CD4-positive, alpha-beta T cell treated with Interferon alpha-2 for 1 hour (primary cell): ENCODE measurements at regions not wholly inside any gene's neighbourhood (a gene's known extent, or its start where the extent isn't known, plus 50 kb on each side); places are given as distances from the start of the nearest gene placed in this dataset.
A peak's percentile ranks its signal among the peaks of the same experiment; 100 is the strongest.

ENCODE experiments used
- DNase-seq, 2 donors: peaks; one replicate each; pipeline ENCODE4 v3.0.0-alpha.2; 2020 to 2022

DNA sequence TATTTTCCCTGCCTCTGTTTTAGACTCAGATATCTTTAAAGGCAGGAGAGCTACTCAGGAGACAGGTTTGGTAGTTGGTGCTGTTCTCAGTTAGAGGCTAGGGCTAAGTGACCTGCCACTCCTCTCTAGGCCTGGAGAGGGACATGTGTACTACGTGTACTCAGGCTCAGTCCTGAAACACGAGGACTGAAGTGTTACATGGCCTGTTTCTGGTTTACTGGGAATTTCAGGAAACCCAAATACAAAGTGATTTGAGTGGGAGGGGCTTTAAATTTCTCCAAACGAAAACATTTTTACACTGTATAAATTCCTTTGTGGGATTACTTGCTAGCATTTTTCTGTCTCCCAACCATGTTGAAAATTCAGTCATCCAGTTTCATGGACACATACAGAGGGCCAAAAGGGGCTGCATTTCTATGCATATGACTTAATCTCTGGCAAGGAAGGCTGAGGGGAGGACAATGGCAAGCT, 343.3 kb downstream of the CYP26B1 start:
- DNase-seq = no peak

DNA sequence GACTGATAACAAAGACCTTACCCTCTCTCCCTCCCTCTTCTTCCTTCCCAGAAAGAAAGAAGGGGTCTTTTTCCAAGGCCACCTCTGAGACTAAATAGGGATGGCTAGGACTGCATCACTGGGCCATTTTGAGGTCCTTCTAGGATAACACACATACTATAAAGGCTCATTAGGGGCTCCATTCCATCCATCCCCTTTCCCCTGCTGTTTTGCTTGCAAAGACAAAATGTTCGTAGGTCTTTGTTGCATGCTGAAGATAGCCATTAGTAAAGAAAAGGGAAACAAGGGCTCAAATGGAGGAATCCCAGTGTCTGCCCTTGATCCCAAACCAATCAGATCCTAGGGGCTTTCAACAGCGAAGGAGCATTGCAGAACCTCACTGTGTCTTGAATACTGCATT, 344.3 kb downstream of the CYP26B1 start:
- no peak for DNase-seq

GRCh38 chr2:71802556-71802955, 345.1 kb downstream of the CYP26B1 start:
- no peak for DNase-seq

DNA sequence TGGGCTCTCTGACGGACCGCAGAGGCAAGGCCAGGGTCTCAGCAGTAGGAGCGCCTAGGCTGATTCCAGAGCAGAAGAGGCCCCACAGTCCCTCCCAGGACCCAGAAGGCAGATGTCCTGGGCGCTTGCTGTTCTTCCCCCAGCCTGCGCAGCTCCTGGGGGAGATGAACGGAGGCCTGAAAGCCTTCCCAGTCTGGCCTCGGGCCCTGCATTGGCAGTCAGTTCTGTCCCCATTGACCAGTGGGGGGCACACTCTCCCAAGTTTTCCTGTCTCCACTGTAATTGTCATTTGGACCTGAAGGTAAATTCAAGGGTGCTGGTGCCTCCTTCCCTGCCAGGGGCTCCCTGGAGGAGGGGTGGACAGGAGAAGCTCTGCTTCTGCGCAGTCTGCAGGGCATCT, 345.7 kb downstream of the CYP26B1 start:
- DNase-seq = no peak

DNA sequence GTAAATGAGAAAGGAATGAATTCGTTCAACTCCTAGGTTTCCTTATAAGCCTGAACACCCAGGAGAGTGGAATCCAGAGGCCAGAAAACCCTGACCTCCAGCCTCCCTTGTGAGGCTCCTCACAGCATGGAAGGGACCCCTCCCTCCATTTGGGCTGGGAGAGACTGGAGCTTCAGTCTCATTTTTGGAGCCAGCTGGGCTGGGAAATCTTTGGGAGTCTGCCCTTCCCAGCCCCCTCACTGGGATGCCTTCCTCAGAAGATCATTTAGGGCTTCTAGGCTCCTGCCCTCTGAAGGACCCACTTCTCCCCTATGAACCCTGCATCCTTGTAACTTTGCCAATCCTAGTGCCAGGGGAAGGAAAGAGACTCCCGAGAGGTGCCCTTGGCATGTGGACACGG, 346.1 kb downstream of the CYP26B1 start:
- DNase-seq = no peak

GRCh38 chr2:71800851-71801250, 346.8 kb downstream of the CYP26B1 start:
- DNase-seq = no peak

DNA sequence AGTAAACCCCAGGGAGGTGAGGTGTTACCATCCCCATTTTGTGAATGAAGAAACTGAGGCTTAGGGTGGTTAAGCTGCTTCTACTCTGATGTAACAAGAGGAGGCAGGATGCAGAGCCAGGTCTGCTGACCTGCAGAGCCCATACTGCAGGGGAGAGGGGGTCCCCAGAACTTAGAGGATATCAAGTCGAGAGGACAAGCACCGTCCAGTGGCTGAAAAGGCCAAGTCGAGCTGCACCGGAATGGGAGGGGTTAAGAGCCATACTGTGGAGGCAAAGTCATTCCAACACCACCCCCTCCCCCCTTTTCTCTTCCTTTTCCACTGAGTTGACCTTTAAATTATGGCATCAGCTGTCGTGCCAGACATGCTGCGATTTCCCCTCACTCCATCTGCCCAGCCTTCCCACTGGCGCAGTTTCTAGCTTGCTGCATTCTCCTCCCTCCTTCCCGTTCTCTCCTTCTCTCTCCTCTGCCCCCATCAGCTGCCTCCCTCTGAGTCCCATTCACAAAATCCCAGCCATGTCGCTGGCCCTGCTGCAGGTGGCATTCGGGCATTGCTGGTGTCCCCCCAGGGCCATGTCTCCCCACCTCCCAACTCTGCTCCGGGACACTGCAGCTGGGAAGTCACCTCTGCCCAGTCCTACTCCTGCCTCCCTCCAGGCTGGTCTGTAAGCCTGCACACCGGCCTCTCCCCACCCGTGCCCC, 346.9 kb downstream of the DYSF start:
- DNase-seq = no peak

- DNase-seq = no peak
These were observed 345.7 kb downstream of the DYSF start for GRCh38 chr2:71799013-71799575.

- DNase-seq = peak in 1 of 2 donors; percentile 2
These were observed 345.1 kb downstream of the DYSF start for GRCh38 chr2:71798266-71799012.

GRCh38 chr2:71797035-71797810, 343.9 kb downstream of the DYSF start:
- DNase-seq = no peak

DNA sequence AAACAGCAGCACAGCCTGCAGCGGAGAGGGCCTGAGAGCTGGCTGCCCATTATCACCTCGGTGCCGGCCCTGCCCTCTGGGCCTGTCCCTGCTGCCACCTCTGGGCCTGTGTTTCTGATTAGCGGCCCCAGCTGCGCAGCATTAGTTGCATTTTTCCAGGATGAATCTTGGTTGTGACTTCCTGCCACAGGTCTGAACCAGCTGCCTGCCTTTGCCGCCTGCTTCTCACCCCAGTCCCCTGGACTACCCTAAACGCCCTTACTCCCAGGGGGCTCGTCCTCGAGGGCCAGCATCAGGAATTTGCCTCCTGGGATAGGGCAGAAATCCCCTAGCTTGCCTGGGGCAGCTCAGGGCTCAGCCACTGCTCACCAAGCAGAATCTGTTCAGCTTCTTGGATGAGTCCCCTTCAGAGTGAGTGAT, 342.8 kb downstream of the DYSF start:
- DNase-seq = no peak

- no peak for DNase-seq
These were observed 342.1 kb downstream of the DYSF start for GRCh38 chr2:71795486-71795885.

DNA sequence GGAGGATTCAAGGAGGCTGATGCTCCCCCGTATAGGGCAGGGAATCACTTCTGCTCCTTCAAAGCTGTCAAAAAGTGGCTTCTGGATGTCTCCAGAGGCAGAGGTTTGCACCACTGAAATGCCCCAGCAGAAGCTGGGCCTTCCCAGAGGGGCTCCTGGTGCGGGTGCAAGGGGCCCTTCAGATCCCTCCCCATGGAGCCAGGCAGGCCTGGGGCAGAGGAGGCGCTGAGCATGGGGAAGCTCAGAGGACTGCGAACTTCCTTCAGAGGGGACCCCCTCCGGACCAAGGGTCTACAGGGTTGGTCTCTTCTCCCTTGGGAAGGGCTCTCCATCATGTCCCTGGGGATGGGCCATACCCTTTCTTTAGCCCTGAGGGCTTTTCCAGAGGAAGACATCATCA, 341.2 kb downstream of the DYSF start:
- no peak for DNase-seq

GRCh38 chr2:71793926-71794325, 340.6 kb downstream of the DYSF start:
- DNase-seq = no peak

DNA sequence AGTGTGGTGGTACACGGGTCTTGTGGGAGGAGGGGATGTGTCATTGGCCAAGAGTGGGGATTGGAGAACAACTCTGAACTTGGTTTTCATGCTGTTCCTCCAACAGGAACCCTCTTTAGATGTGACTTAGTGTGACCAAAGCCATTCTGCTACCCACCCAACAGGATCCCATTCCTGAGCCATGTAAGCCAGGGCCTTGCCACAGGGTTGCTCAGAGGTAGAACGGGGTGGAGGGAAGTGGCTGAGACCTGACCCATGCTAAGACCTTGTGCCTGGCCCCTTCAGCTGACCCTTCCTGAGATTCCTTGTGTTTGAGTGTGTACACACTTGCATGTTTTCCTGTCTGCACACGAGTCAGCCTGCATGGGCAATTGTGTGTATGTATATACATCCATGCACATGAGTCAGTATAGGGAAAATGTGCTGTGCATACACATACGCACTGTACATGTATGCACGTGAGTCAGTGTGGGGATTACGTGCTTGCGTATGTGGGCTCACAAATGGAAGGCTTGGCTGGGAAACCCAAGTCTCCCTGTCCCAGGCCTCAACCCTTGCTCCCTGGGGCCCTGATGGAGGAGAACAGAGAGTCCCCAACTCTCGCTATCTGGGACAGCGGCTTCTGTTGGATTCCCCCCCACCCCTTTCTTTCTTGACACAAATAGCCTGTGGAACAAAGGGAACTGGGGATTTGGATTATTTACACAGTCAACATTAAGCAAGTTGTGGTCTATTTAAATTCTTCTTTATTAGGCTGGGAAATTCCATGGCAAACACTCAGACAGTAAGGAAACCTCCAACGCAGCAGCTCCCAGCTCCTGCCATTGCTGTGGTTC, 339.8 kb downstream of the DYSF start:
- no peak for DNase-seq

- DNase-seq = no peak
These were observed 338.3 kb downstream of the DYSF start for GRCh38 chr2:71791501-71792135.

- no peak for DNase-seq
These were observed 337.7 kb downstream of the DYSF start for GRCh38 chr2:71791061-71791450.

DNA sequence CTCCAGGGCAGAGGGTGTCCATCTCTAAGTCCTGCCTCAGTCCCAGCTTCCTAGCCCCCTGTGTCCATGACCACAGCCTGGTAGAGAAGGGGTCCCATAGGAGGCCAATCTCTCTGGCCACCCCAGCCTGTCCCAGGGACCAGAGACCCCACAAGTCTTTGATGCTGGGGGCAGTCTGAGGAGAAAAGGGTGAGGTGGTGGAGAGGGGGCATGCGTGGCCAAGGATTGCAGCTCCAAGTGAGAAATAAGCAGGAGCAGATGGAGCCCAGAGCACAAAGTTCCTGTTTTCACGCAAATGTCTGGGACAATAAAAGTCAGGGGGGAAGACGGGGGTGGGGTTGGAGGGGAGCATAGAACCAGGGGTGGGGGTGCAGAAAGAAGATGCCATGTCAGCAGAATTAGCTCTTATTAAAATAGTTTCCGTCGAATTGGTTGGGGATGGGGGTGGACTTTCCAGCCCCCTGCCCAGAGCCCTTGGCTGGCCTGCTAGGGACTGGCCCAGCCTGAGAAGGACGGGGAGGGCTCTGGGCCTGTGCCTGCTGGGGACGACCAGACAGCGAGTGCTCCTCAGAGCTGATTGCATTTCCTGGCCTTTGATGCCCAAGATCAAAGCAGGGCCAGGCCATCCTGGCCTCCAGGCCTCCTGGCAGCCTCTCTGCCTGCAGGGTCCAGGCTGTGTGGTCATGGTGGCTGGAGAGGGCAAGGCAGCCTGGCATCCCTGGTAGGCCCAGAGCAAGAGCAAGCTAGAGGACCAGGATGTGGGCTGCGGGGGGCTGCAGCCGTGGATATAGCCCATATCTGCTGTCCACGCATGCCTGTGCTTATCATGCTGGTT, 337.1 kb downstream of the DYSF start:
- no peak for DNase-seq

- no peak for DNase-seq
These were observed 336.3 kb downstream of the DYSF start for GRCh38 chr2:71789556-71790204.

DNA sequence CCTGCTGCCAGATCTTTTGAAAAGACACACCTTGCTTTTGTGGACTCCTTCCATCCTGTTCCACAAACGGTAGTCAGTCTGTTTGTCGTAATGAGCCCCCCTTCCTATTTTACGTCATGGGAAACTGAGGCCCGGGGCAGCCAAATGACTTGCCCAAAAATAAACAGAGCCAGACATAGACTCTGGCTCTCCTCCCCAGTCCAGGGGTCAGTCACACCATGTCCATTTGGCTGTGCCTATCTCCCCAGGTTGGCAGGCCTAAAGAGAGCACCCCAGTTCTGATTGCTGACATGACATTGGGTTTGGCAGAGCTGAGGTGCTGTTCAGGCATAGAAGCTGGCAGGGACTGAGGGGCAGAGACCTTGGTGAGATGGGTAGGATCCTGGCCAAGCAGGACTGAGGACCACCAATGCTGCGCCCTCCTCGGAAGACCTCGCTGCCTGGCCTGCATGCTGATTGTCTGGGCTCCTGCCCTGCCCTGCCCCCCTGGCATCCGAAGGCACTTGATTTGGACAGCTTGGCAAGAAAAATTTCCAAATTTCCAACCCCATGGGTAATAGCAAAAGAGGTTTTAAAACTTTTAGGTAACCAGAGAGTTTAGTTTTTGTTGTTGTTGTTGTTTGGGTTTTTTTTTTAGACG, 335.4 kb downstream of the DYSF start:
- no peak for DNase-seq
